Psoas muscle (tissue), 7 donors: ENCODE measurements at regions not wholly inside any gene's neighbourhood (a gene's known extent, or its start where the extent isn't known, plus 50 kb on each side); places are given as distances from the start of the nearest gene placed in this dataset.

ENCODE experiments used
- ATAC-seq, 4 donors: fragments of 200-7000 bp; cut with Tn5 transposase; one replicate each; pipeline ENCODE4 v1.9.1; 2020; ENCODE audit warnings: moderate library complexity in 3 of 4, mild to moderate bottlenecking in 2 of 4
- DNase-seq, 2 donors: peaks; one replicate each; pipeline ENCODE4 v3.0.0-alpha.2; 2020
- H3K27ac ChIP-seq: fragments of 200-600 bp; one replicate; pipeline ENCODE4 v1.8.0; 2022
- H3K27me3 ChIP-seq, 3 donors: fragments of 200-600 bp in 1 of 3; one replicate each; pipeline versions ENCODE4 v1.6.1 to v1.8.0; 2013 to 2022; ENCODE audit warnings: low read length in 2 of 3, mild to moderate bottlenecking in 2 of 3, moderate library complexity in 1 of 3; ENCODE audit not compliant: insufficient read depth in 3 of 3
- H3K36me3 ChIP-seq, 2 donors: fragments of 200-600 bp in 1 of 2; one replicate each; pipeline versions ENCODE4 v1.6.1 to v1.8.0; 2013 to 2022; ENCODE audit warnings: low read depth in 1 of 2, mild to moderate bottlenecking in 1 of 2, moderate library complexity in 1 of 2; ENCODE audit not compliant: insufficient read depth in 1 of 2
- H3K4me1 ChIP-seq: fragments of 200-600 bp; one replicate; pipeline ENCODE4 v1.8.0; 2022
- H3K4me3 ChIP-seq: fragments of 200-600 bp; one replicate; pipeline ENCODE4 v1.8.0; 2022; ENCODE audit warnings: mild to moderate bottlenecking
- H3K9me3 ChIP-seq: fragments of 200-600 bp; one replicate; pipeline ENCODE4 v1.8.0; 2022
- CTCF ChIP-seq: fragments of 200-600 bp; IDR thresholded peaks from one replicate; pipeline ENCODE4 v1.8.0; 2022; ENCODE audit warnings: antibody characterized with exemption
- WGBS, 3 donors: extraction: QIAGEN DNeasy Blood & Tissue Kit; methylation state at CpG; one replicate each; pipeline versions ENCODE4 v1.1.6 to v1.1.7; 2013; 5-methylcytosine and 5-hydroxymethylcytosine counted together
- intact Hi-C, 2 donors: fragments of 100-400 bp; cut with DNase I; formaldehyde crosslinking; loops; one replicate each; pipeline versions ENCODE4 v1.11.0 to v1.14.2; 2022
- donor health status: healthy with polysubstance abuse.
- donor health status: DM: no; HTN: no; CAD: no; lungs with moderate emphysema.
- donor health status: Bipolar disorder and iron deficiency.
- donor health status: healthy.
- donor health status: DM: yes; HTN: yes; CAD: no.
- donor health status: DM: no; HTN: no; CAD: no.
- donor health status: DM: yes; HTN: yes; CAD: no.

GRCh38 chr19:30622276-30622675 is 250.1 kb downstream of the ZNF536 start:
- intact Hi-C loops, result no loop called here
- no peaks in the 10 kb centered on the region for H3K9me3 ChIP-seq
- no peaks in the 10 kb centered on the region for H3K36me3 ChIP-seq
- no peak overlapping the region for H3K27ac ChIP-seq
- TF ChIP-seq CTCF, result no peak
- ATAC-seq (no peak), DNase-seq (no peak)
- H3K27me3 ChIP-seq, result peaks cover 0 to 14% (median 3%) of the 10 kb centered on the region in 3 donors
- no peak overlapping the region for H3K4me3 ChIP-seq
- no peaks in the 10 kb centered on the region for H3K4me1 ChIP-seq
- 89 to 95% (median 90%) methylated on average over 5 of the region's 5 CpGs for WGBS, 3 donors

DNA sequence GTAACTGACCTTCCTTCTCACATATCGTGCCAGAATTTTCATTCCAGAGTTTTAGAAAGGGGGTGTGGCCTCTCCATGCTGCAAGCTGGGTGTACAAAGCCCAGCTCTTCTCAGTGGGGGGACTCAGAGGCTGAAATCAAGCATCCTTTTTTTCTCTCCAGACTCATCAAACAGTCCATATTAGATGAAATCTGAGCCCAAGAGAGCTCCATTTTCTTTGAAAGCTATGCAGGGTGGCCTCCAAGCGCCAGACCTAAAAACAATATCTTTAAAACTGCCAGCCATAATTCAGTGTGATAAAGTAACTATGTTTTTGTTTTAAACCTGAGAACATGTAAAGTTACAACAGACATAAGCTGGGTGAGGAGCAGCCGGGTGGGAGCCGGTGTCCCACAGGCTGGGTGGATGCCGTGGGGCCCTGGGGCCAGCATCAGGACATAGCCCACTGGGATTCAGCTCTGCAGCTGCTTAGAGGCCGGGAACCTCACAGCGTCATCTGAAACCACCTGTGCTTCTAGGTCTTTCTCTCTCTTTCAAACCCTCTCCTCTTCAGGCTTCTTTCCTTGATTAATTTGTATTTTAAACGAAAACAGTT is 249.2 kb downstream of the ZNF536 start:
- Histone ChIP-seq H3K4me3 (no peak overlapping the region), H3K9me3 (no peaks in the 10 kb centered on the region), H3K4me1 (no peaks in the 10 kb centered on the region), H3K27ac (no peak overlapping the region), H3K27me3 (peaks cover 0 to 11% (median 3%) of the 10 kb centered on the region in 3 donors), H3K36me3 (no peaks in the 10 kb centered on the region)
- DNase-seq, result no peak
- TF ChIP-seq CTCF, result no peak
- intact Hi-C loops, result no loop called here
- WGBS, 3 donors, result 57 to 67% (median 60%) methylated on average over 8 of the region's 8 CpGs
- ATAC-seq, result no peak

- peaks cover 0 to 6% (median 3%) of the 10 kb centered on the region in 3 donors for H3K27me3 ChIP-seq
- H3K4me1 ChIP-seq, result no peaks in the 10 kb centered on the region
- H3K9me3 ChIP-seq, result no peaks in the 10 kb centered on the region
- no peak overlapping the region for H3K4me3 ChIP-seq
- no peak for TF ChIP-seq CTCF
- ATAC-seq, result no peak
- 70 to 93% (median 87%) methylated on average over 4 of the region's 4 CpGs for WGBS, 3 donors
- H3K27ac ChIP-seq, result no peak overlapping the region
- no peak for DNase-seq
- intact Hi-C loops, result no loop called here
- H3K36me3 ChIP-seq, result no peaks in the 10 kb centered on the region
These were observed 248.2 kb downstream of the ZNF536 start for GRCh38 chr19:30620354-30620753.

- 90 to 96% (median 93%) methylated on average over 2 of the region's 2 CpGs for WGBS, 3 donors
- no peak overlapping the region for H3K4me3 ChIP-seq
- H3K9me3 ChIP-seq, result no peaks in the 10 kb centered on the region
- no peaks in the 10 kb centered on the region for H3K4me1 ChIP-seq
- intact Hi-C loops, result no loop called here
- DNase-seq (no peak), ATAC-seq (no peak)
- H3K36me3 ChIP-seq, result no peaks in the 10 kb centered on the region
- no peak for TF ChIP-seq CTCF
- peaks cover 0 to 2% (median 0%) of the 10 kb centered on the region in 3 donors for H3K27me3 ChIP-seq
- no peak overlapping the region for H3K27ac ChIP-seq
These were observed 237.6 kb downstream of the ZNF536 start for GRCh38 chr19:30609656-30610270.

- Histone ChIP-seq H3K27ac (no peak overlapping the region), H3K27me3 (peaks cover 0 to 2% (median 0%) of the 10 kb centered on the region in 3 donors), H3K4me3 (no peak overlapping the region), H3K4me1 (no peaks in the 10 kb centered on the region), H3K36me3 (no peaks in the 10 kb centered on the region), H3K9me3 (no peaks in the 10 kb centered on the region)
- DNase-seq, result no peak
- 95 to 100% (median 100%) methylated on average over 1 of the region's 1 CpG for WGBS, 3 donors
- no peak for TF ChIP-seq CTCF
- intact Hi-C loops, result no loop called here
- ATAC-seq, result no peak
These were observed 236.3 kb downstream of the ZNF536 start for GRCh38 chr19:30608471-30608870.
